ENCODE measurements at regions not wholly inside any gene's neighbourhood (a gene's known extent, or its start where the extent isn't known, plus 50 kb on each side); places are given as distances from the start of the nearest gene placed in this dataset.

DNA sequence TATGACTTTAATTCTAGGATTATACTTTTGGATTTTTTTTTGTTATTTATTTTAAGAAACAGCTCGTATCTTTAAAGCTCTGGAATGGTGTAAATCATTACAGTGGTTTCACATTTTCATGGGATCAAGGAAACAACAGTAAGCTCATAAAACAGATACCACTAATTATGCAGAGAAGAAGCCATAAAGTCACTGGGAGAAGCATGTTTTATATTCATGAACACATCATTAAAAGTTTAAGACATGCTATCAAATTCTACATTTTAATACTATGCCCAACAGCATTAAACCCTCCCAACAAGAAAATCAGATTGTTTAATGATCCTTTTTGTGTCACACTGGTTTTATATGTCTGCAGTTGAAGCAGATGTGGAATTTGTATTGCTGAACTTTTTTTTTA is 149.9 kb downstream of the FBXO8 start:
- H3K4me1 ChIP-seq (ENCODE audit: control insufficient read depth, insufficient read depth, low read length): no peaks in the 10 kb centered on the region
- H3K27me3 ChIP-seq (ENCODE audit: control insufficient read depth, insufficient read depth, low read length): no peaks in the 10 kb centered on the region
- no CpG with 5 or more reads among the region's 1 CpG for WGBS (ENCODE audit: insufficient coverage)
- peak in 1 of 6 donors; percentile 39 for DNase-seq (ENCODE audit: low read depth in 4 of 6, low spot score in 6 of 6)
- no peaks in the 10 kb centered on the region for H3K9me3 ChIP-seq (ENCODE audit: control insufficient read depth, insufficient read depth, low read length)
- no peaks in the 10 kb centered on the region for H3K36me3 ChIP-seq (ENCODE audit: control insufficient read depth, insufficient read depth, low read length)
- H3K27ac ChIP-seq (ENCODE audit: low read depth, low read length): no peak overlapping the region
- H3K4me3 ChIP-seq (ENCODE audit: low read depth, low read length): no peak overlapping the region

DNA sequence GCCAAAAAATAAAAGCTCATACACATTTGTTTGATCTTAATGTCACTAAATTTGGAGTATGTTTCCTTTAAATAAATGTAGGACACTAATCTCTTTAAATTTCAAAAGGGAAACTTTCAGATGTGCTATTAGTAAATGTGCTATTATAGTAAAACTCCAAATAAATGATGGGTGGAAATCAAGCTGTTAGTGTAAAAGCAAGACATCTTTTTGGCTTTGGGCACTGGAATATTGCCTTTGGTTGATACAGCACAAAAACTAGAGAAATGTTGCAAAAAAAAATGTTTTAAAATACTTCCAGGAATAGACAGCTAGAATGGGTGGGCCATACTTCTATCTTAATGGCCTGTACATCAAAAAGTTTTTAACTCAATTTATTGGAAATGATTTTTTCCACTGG is 151.6 kb downstream of the FBXO8 start:
- H3K9me3 ChIP-seq (ENCODE audit: control insufficient read depth, insufficient read depth, low read length): no peaks in the 10 kb centered on the region
- no peak overlapping the region for H3K27ac ChIP-seq (ENCODE audit: low read depth, low read length)
- no peaks in the 10 kb centered on the region for H3K36me3 ChIP-seq (ENCODE audit: control insufficient read depth, insufficient read depth, low read length)
- no peak for DNase-seq (ENCODE audit: low read depth in 4 of 6, low spot score in 6 of 6)
- H3K4me1 ChIP-seq (ENCODE audit: control insufficient read depth, insufficient read depth, low read length): no peaks in the 10 kb centered on the region
- H3K27me3 ChIP-seq (ENCODE audit: control insufficient read depth, insufficient read depth, low read length): no peaks in the 10 kb centered on the region
- H3K4me3 ChIP-seq (ENCODE audit: low read depth, low read length): no peak overlapping the region

DNA sequence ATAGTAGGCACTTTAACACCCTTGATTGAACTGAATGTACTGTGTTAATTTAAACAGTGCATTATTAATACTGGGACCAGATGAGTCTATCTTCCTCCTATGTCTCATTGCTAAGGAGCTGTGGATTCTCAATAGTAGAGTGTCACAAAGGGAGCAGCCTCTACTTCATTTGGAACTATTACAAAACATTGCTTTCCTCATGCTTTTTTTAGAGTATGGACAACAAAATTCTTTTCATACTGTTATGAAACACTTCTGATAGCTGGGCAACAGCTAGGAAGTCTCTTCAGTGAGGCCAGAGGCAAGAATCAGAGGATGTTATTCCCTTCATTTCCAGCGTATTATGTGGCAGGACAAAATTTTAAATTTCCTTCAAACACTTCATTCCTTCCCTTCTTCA is 160.8 kb downstream of the FBXO8 start:
- H3K27ac ChIP-seq (ENCODE audit: low read depth, low read length): no peak overlapping the region
- no CpG with 5 or more reads among the region's 1 CpG for WGBS (ENCODE audit: insufficient coverage)
- H3K27me3 ChIP-seq (ENCODE audit: control insufficient read depth, insufficient read depth, low read length): peaks cover 2% of the 10 kb centered on the region
- no peaks in the 10 kb centered on the region for H3K9me3 ChIP-seq (ENCODE audit: control insufficient read depth, insufficient read depth, low read length)
- DNase-seq (ENCODE audit: low read depth in 4 of 6, low spot score in 6 of 6): no peak
- H3K36me3 ChIP-seq (ENCODE audit: control insufficient read depth, insufficient read depth, low read length): no peaks in the 10 kb centered on the region
- no peaks in the 10 kb centered on the region for H3K4me1 ChIP-seq (ENCODE audit: control insufficient read depth, insufficient read depth, low read length)
- no peak overlapping the region for H3K4me3 ChIP-seq (ENCODE audit: low read depth, low read length)

DNA sequence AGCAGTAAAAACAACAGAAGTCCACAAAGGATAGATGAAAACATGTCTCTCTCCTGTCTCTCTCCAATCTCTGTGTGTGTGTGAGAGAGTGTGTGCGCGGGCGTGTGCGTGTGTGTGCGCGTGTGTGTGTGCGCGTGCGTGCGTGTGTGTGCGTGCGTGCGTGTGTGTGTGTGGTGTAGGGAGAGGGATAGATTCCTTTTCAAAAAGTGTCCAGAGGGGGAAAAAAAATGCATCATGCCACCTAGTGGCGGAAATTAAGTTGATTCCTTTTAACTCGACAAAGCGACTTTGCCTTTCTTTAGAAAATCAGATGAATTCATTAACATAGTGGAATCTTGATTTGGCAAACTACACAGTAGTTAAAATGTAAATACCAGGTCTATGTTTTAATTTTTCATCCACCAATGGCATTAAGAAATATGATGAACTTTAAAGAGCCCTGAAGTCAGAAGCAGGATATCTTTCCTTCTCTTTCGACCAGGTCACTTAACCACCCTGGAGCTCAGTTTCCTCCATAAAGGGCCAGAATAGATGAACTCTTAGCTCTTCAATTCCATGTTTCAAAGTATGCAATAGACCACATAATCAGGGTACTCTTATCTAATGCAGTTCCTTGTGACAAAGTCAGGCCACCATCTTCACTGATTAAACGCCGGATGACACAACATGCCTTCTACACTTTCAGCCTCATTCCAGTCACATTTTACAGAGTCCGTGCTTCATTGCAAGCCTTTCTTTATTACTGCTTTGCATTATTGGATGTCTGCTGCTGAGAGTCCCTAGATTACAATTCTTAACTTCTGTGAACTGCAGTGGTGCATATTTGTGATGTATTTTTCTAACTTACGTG is 162.8 kb downstream of the FBXO8 start:
- Histone ChIP-seq H3K4me3 (ENCODE audit: low read depth, low read length) (peak overlapping the region; percentile 41), H3K4me1 (ENCODE audit: control insufficient read depth, insufficient read depth, low read length) (no peaks in the 10 kb centered on the region), H3K36me3 (ENCODE audit: control insufficient read depth, insufficient read depth, low read length) (no peaks in the 10 kb centered on the region), H3K27me3 (ENCODE audit: control insufficient read depth, insufficient read depth, low read length) (peaks cover 2% of the 10 kb centered on the region), H3K9me3 (ENCODE audit: control insufficient read depth, insufficient read depth, low read length) (no peaks in the 10 kb centered on the region), H3K27ac (ENCODE audit: low read depth, low read length) (no peak overlapping the region)
- DNase-seq (ENCODE audit: low read depth in 4 of 6, low spot score in 6 of 6): peak in 5 of 6 donors; percentile 62 to 95 (median 69)
- WGBS (ENCODE audit: insufficient coverage): 30% methylated on average over 10 of the region's 21 CpGs

DNA sequence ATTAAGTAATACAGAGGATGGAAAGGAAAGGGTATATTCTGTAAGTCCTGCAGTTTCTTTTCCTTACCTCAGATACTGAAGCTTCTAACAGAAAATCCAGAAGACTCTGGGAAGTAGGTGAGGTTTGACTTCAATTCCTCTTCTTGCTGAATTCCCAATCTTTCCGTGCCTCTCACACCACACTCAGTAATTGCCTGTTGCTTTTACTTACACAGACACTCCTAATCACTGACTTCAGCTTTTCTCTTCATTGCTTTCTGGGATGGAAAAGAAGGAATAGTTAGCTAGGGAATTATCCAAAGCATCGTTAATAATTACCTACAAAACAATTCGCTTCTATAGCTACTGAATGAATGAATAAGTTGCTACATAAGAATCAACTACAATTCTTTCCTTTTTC is 163.6 kb downstream of the FBXO8 start:
- H3K27ac ChIP-seq (ENCODE audit: low read depth, low read length): no peak overlapping the region
- no peaks in the 10 kb centered on the region for H3K4me1 ChIP-seq (ENCODE audit: control insufficient read depth, insufficient read depth, low read length)
- no peaks in the 10 kb centered on the region for H3K9me3 ChIP-seq (ENCODE audit: control insufficient read depth, insufficient read depth, low read length)
- no peaks in the 10 kb centered on the region for H3K36me3 ChIP-seq (ENCODE audit: control insufficient read depth, insufficient read depth, low read length)
- no CpG with 5 or more reads among the region's 3 CpGs for WGBS (ENCODE audit: insufficient coverage)
- DNase-seq (ENCODE audit: low read depth in 4 of 6, low spot score in 6 of 6): peak in 2 of 6 donors; percentile 22 to 57
- H3K27me3 ChIP-seq (ENCODE audit: control insufficient read depth, insufficient read depth, low read length): no peaks in the 10 kb centered on the region
- H3K4me3 ChIP-seq (ENCODE audit: low read depth, low read length): peak overlapping the region; percentile 41

DNA sequence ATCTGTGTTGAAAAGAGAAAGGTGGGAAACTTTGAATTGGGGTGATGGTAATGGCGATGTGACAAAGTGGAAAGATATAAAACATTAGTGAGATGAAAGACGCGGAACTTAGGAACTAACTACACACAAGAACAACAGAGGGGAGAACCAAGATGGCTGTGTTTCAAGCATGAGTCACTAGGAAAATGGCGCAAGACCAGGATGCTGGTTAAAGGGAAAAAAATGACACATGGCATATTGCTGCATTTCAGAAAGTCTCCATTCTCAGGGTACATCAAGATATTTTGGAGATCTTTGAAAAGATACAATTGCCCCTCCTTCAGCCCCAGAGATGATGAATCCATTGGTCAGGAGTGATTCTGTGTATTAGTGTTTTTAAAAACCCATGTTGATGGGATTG is 164.4 kb downstream of the FBXO8 start:
- H3K4me1 ChIP-seq (ENCODE audit: control insufficient read depth, insufficient read depth, low read length): no peaks in the 10 kb centered on the region
- H3K36me3 ChIP-seq (ENCODE audit: control insufficient read depth, insufficient read depth, low read length): no peaks in the 10 kb centered on the region
- no peaks in the 10 kb centered on the region for H3K27me3 ChIP-seq (ENCODE audit: control insufficient read depth, insufficient read depth, low read length)
- WGBS (ENCODE audit: insufficient coverage): no CpG with 5 or more reads among the region's 4 CpGs
- DNase-seq (ENCODE audit: low read depth in 4 of 6, low spot score in 6 of 6): no peak
- no peaks in the 10 kb centered on the region for H3K9me3 ChIP-seq (ENCODE audit: control insufficient read depth, insufficient read depth, low read length)
- no peak overlapping the region for H3K4me3 ChIP-seq (ENCODE audit: low read depth, low read length)
- no peak overlapping the region for H3K27ac ChIP-seq (ENCODE audit: low read depth, low read length)

DNA sequence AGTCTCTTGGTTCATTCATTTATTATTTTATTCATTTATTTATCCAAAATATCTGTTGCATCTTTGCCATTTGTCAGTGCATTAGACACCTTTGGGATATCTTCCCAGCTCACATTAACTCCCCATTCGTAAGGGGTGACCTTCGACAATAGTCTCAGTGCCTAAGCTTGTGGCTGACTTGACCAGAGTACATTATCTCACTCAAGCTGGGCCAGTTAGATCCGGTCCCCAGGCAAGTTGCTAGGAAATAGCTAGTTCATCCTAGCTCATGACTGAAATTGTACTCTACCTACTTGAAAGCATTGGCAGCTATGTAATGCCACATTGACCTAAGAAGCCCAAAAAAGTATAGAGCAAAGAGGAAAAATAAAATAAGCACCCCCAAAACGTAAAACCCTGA is 165.3 kb downstream of the FBXO8 start:
- Histone ChIP-seq H3K27ac (ENCODE audit: low read depth, low read length) (no peak overlapping the region), H3K4me3 (ENCODE audit: low read depth, low read length) (no peak overlapping the region), H3K9me3 (ENCODE audit: control insufficient read depth, insufficient read depth, low read length) (no peaks in the 10 kb centered on the region), H3K4me1 (ENCODE audit: control insufficient read depth, insufficient read depth, low read length) (no peaks in the 10 kb centered on the region), H3K27me3 (ENCODE audit: control insufficient read depth, insufficient read depth, low read length) (no peaks in the 10 kb centered on the region), H3K36me3 (ENCODE audit: control insufficient read depth, insufficient read depth, low read length) (no peaks in the 10 kb centered on the region)
- no peak for DNase-seq (ENCODE audit: low read depth in 4 of 6, low spot score in 6 of 6)
- 98% methylated on average over 3 of the region's 4 CpGs for WGBS (ENCODE audit: insufficient coverage)

DNA sequence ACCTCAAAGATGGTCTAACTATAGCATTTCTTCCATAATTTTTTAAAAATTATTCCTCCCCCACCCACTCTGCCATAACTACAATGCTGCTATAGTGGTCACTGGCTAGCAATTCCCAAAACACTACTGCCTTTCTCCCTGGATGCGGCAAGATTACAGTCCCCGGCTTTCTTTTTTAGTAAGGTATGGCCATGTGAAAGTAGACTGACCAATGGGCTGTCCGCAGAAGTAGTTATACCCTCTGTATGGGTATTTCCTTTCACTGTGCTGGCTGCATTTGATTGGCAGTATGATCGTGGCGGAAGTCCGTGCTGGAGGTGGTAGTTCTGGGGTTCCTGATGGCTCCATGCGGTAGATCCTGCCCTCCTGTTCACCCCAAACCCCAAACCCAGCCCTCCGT is 166.0 kb downstream of the FBXO8 start:
- no peak overlapping the region for H3K4me3 ChIP-seq (ENCODE audit: low read depth, low read length)
- no peaks in the 10 kb centered on the region for H3K27me3 ChIP-seq (ENCODE audit: control insufficient read depth, insufficient read depth, low read length)
- no peaks in the 10 kb centered on the region for H3K9me3 ChIP-seq (ENCODE audit: control insufficient read depth, insufficient read depth, low read length)
- no peak for DNase-seq (ENCODE audit: low read depth in 4 of 6, low spot score in 6 of 6)
- no peaks in the 10 kb centered on the region for H3K36me3 ChIP-seq (ENCODE audit: control insufficient read depth, insufficient read depth, low read length)
- no peak overlapping the region for H3K27ac ChIP-seq (ENCODE audit: low read depth, low read length)
- WGBS (ENCODE audit: insufficient coverage): 100% methylated on average over 1 of the region's 8 CpGs
- no peaks in the 10 kb centered on the region for H3K4me1 ChIP-seq (ENCODE audit: control insufficient read depth, insufficient read depth, low read length)

DNA sequence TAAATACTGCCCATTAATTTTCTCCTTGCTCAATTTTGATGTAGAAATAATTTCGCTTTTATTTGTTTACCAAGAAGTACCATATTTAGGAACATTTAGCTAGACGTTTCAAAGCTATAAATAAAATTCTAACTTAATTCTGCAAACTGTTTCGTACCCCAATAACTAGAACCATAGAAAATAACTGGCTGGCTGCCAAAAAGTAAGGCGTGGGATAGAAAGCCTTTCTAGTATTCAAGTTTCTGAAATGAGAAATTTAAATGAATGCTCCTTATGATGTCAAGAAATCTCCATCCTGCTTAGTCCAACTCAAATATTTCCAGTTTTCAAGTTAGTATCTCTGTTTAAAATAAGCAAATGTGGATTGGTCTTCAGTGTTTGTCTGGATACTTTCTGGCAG is 167.4 kb downstream of the FBXO8 start:
- H3K4me3 ChIP-seq (ENCODE audit: low read depth, low read length): no peak overlapping the region
- no CpG with 5 or more reads among the region's 4 CpGs for WGBS (ENCODE audit: insufficient coverage)

DNA sequence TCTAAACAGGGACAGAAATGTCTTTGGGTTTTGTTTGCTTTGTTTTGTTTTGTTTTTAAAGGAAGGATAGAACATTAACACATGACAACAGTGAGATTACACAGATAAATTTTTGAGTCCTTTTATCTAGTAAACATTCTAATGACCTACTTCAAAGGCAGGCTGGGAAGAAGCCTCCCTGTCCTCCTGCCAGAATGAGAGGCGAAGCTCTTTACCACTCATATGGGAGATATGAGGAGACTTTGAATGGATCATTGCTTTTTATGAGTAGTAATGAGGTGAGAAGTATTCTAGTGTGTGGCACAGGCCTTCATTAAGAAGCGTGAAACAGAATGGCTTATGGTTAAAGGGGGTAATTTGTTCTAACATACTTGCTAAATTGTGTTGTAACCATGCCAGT is 172.0 kb downstream of the FBXO8 start:
- no peak overlapping the region for H3K27ac ChIP-seq (ENCODE audit: low read depth, low read length)
- no CpG with 5 or more reads among the region's 2 CpGs for WGBS (ENCODE audit: insufficient coverage)
- no peak overlapping the region for H3K4me3 ChIP-seq (ENCODE audit: low read depth, low read length)
- no peaks in the 10 kb centered on the region for H3K27me3 ChIP-seq (ENCODE audit: control insufficient read depth, insufficient read depth, low read length)
- H3K4me1 ChIP-seq (ENCODE audit: control insufficient read depth, insufficient read depth, low read length): no peaks in the 10 kb centered on the region
- peak in 2 of 6 donors; percentile 17 to 91 for DNase-seq (ENCODE audit: low read depth in 4 of 6, low spot score in 6 of 6)
- no peaks in the 10 kb centered on the region for H3K36me3 ChIP-seq (ENCODE audit: control insufficient read depth, insufficient read depth, low read length)
- no peaks in the 10 kb centered on the region for H3K9me3 ChIP-seq (ENCODE audit: control insufficient read depth, insufficient read depth, low read length)

More for the DNA sequence above, 167.4 kb downstream of the FBXO8 start:
- no peaks in the 10 kb centered on the region for H3K27me3 ChIP-seq (ENCODE audit: control insufficient read depth, insufficient read depth, low read length)
- no peak for DNase-seq (ENCODE audit: low read depth in 4 of 6, low spot score in 6 of 6)
- H3K36me3 ChIP-seq (ENCODE audit: control insufficient read depth, insufficient read depth, low read length): no peaks in the 10 kb centered on the region
- no peak overlapping the region for H3K27ac ChIP-seq (ENCODE audit: low read depth, low read length)
- no peaks in the 10 kb centered on the region for H3K9me3 ChIP-seq (ENCODE audit: control insufficient read depth, insufficient read depth, low read length)
- H3K4me1 ChIP-seq (ENCODE audit: control insufficient read depth, insufficient read depth, low read length): no peaks in the 10 kb centered on the region
